ENCODE measurements at regions not wholly inside any gene's neighbourhood (a gene's known extent, or its start where the extent isn't known, plus 50 kb on each side); places are given as distances from the start of the nearest gene placed in this dataset.

- no peaks in the 10 kb centered on the region for H3K27me3 ChIP-seq (ENCODE audit: control insufficient read depth, insufficient read depth, low read length)
- H2AFZ ChIP-seq: no peak overlapping the region
- H3K9me3 ChIP-seq (ENCODE audit: control insufficient read depth, low read length): no peaks in the 10 kb centered on the region
- H3K4me1 ChIP-seq: no peaks in the 10 kb centered on the region
- no peak overlapping the region for H3K4me2 ChIP-seq (ENCODE audit: low read length)
- no peak overlapping the region for H3K27ac ChIP-seq
- H3K79me2 ChIP-seq: no peaks in the 10 kb centered on the region
- no peak overlapping the region for H3K9ac ChIP-seq
- H3K36me3 ChIP-seq (ENCODE audit: control insufficient read depth, insufficient read depth, low read length): no peaks in the 10 kb centered on the region
- no peak for TF ChIP-seq CTCF (IDR thresholded peaks at IDR 0.05)
- no peak overlapping the region for H3K4me3 ChIP-seq (ENCODE audit: low read depth, low read length)
These were observed 611.2 kb upstream of the SPRY2 start for GRCh38 chr13:80952158-80952557.

GRCh38 chr13:80946008-80946802 lies 605.3 kb upstream of the SPRY2 start:
- Histone ChIP-seq H3K9me3 (ENCODE audit: control insufficient read depth, low read length) (no peaks in the 10 kb centered on the region), H3K9ac (no peak overlapping the region), H2AFZ (no peak overlapping the region), H3K4me1 (no peaks in the 10 kb centered on the region), H3K4me2 (ENCODE audit: low read length) (no peak overlapping the region), H3K27ac (no peak overlapping the region), H3K4me3 (ENCODE audit: low read depth, low read length) (no peak overlapping the region), H3K27me3 (ENCODE audit: control insufficient read depth, insufficient read depth, low read length) (no peaks in the 10 kb centered on the region), H3K36me3 (ENCODE audit: control insufficient read depth, insufficient read depth, low read length) (no peaks in the 10 kb centered on the region), H3K79me2 (no peaks in the 10 kb centered on the region)
- TF ChIP-seq CTCF (IDR thresholded peaks at IDR 0.05): no peak

- Histone ChIP-seq H3K9ac (no peak overlapping the region), H3K4me1 (no peaks in the 10 kb centered on the region), H2AFZ (no peak overlapping the region), H3K4me3 (ENCODE audit: low read depth, low read length) (no peak overlapping the region), H3K4me2 (ENCODE audit: low read length) (no peak overlapping the region), H3K79me2 (no peaks in the 10 kb centered on the region), H3K9me3 (ENCODE audit: control insufficient read depth, low read length) (no peaks in the 10 kb centered on the region), H3K27me3 (ENCODE audit: control insufficient read depth, insufficient read depth, low read length) (no peaks in the 10 kb centered on the region), H3K27ac (no peak overlapping the region), H3K36me3 (ENCODE audit: control insufficient read depth, insufficient read depth, low read length) (no peaks in the 10 kb centered on the region)
- no peak for TF ChIP-seq CTCF (IDR thresholded peaks at IDR 0.05)
These were observed 604.4 kb upstream of the SPRY2 start for GRCh38 chr13:80945328-80945727.

GRCh38 chr13:80939581-80939980 lies 598.7 kb upstream of the SPRY2 start:
- TF ChIP-seq CTCF (IDR thresholded peaks at IDR 0.05): no peak
- H3K4me3 ChIP-seq (ENCODE audit: low read depth, low read length): no peak overlapping the region

GRCh38 chr13:80931766-80932165 lies 590.8 kb upstream of the SPRY2 start:
- no peak overlapping the region for H2AFZ ChIP-seq
- H3K4me1 ChIP-seq: no peaks in the 10 kb centered on the region
- H3K27ac ChIP-seq: no peak overlapping the region
- H3K27me3 ChIP-seq (ENCODE audit: control insufficient read depth, insufficient read depth, low read length): no peaks in the 10 kb centered on the region
- no peaks in the 10 kb centered on the region for H3K9me3 ChIP-seq (ENCODE audit: control insufficient read depth, low read length)
- no peaks in the 10 kb centered on the region for H3K36me3 ChIP-seq (ENCODE audit: control insufficient read depth, insufficient read depth, low read length)
- no peak overlapping the region for H3K9ac ChIP-seq
- TF ChIP-seq CTCF (IDR thresholded peaks at IDR 0.05): no peak
- H3K4me2 ChIP-seq (ENCODE audit: low read length): no peak overlapping the region
- no peaks in the 10 kb centered on the region for H3K79me2 ChIP-seq
- no peak overlapping the region for H3K4me3 ChIP-seq (ENCODE audit: low read depth, low read length)

More at GRCh38 chr13:80939581-80939980, 598.7 kb upstream of the SPRY2 start:
- no peak overlapping the region for H2AFZ ChIP-seq
- H3K9ac ChIP-seq: no peak overlapping the region
- no peaks in the 10 kb centered on the region for H3K27me3 ChIP-seq (ENCODE audit: control insufficient read depth, insufficient read depth, low read length)
- no peaks in the 10 kb centered on the region for H3K4me1 ChIP-seq
- no peak overlapping the region for H3K4me2 ChIP-seq (ENCODE audit: low read length)
- H3K27ac ChIP-seq: no peak overlapping the region
- no peaks in the 10 kb centered on the region for H3K79me2 ChIP-seq
- no peaks in the 10 kb centered on the region for H3K9me3 ChIP-seq (ENCODE audit: control insufficient read depth, low read length)
- H3K36me3 ChIP-seq (ENCODE audit: control insufficient read depth, insufficient read depth, low read length): no peaks in the 10 kb centered on the region
